Activated CD4-positive, alpha-beta T cell treated with anti-CD3 and anti-CD28 coated beads for 48 hours (primary cell): ENCODE measurements at regions not wholly inside any gene's neighbourhood (a gene's known extent, or its start where the extent isn't known, plus 50 kb on each side); places are given as distances from the start of the nearest gene placed in this dataset.

Experiments used
- DNase-seq: peaks from one replicate; pipeline ENCODE4 v3.0.0-alpha.2; 2020

DNA sequence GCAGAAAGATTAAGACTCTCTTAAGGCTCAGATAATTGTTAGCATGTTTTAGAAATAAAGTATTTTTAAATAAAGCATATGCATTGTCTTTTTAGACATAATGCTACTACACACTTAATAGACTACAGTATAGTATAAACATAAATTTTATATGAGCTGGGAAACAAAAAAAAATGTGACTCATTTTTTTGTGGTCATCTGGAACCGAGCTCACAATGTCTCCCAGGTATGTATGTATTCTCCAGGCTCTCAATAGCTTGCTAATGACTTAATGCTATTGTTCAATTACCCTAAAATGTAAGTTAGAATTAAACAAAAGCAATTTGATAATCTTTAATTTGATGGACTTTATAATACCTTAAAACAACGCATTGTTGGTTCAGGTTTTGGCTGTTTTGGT is 167.2 kb downstream of the NUP35 start:
- DNase-seq: no peak

DNA sequence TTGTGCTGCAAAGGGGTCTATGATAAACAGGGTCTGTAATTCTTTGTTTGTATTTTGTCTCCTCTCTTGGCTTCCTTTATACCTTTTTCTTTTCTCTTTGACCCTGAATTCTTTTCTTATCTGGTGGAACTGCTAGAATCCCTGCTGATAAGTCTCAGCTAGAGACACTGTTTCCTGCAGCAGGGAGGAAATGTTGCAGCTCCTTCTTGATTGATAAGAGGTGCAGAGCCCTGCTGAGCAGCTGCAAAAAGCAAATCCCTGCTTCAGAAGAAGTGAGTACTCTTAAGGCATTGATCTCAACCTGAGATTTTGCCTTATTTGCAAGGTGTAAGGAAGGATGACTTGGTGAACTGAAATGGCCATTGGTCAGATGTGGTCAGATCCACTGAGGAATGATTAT is 167.8 kb downstream of the NUP35 start:
- DNase-seq: no peak

DNA sequence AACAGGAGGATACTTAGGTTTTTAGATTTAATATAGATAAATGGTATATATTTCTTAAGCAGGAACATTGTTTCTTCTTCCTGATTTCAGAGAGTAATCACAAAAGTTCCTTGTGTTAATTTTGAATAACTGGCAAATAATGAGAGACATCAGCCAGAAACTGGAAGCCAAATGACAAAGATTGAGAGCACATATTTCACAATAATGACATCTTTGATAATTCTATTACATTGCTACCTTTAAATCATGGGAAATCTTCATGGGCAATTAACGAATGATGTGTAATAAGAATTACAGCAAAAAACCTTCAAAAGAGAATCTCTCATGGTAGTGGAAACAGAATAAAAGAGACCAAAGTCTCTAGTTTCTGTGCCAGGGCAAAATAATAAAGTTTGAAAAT is 215.1 kb downstream of the NUP35 start:
- DNase-seq: no peak

DNA sequence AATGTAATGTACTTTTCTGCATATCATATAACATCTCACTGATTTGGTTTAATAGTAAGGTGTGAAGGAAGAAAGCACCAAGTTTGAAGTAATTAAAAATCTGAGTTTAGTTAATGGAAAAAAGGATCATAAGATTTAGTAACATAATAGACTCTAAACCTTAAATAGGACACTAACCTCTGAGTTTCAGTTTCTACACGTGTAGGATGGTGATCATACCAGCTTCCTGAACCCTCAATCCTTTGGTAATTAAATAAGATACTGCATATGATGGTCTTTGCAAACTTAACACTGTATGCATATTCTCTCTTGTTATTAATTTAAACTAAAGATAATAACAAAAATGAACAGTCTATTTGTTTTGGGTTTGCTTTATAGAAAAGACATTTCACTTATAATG is 216.8 kb downstream of the NUP35 start:
- no peak for DNase-seq

DNA sequence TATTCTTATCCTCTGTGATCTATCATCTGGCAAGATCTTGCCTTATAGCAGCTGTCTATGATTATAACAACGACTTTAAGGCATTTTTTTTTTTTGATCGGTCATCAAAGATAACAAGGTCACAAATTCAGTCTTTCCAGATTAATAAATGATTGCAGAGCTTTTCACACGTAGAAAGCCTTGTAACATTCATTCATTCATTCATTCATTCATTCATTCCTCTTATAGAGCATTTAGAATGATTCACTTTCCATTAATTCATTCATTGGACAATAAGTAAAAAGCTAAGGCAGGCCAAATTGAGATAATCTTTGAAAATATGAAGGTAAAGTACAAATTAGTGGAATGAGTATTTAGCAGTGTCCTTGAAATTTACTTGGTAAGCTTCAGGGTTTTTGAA is 223.7 kb downstream of the NUP35 start:
- DNase-seq: no peak

DNA sequence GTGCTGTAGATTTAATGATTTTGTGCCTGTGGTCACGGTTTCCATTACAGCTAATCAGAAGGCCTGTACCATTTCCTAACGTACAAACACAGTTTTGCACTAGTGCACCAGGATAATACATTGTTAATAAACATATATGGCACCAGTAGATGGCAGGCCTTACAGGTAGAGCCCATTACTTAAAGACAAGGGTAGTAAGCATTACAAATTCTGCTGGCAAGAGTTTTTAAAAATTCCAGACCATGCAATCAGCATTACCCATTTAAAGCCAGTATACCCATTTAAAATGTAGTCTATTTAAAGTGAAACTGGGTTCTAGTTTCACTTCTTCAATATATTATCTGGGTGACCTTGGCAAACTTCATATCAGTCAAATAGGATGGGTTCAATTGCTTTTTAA is 224.2 kb downstream of the NUP35 start:
- DNase-seq: no peak

DNA sequence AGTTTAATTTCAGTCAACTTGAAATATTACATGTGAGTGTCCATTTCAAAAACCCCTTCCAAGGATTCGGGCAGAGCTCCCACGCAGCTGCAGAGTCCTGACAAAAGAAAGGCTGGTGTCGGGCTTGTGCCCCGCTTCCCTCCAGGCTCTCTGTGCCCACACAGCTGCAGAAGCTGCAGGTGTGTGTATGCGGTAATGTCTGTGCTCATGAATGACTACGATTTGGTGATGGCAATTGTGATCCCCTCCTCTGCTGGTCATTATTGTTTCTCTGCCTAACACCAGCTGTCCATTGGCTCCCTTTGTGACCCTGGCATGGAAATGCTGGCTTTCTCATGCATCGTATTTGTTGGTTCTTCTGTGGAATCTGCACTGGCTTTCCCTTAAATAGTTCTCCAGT is 224.8 kb downstream of the NUP35 start:
- no peak for DNase-seq

DNA sequence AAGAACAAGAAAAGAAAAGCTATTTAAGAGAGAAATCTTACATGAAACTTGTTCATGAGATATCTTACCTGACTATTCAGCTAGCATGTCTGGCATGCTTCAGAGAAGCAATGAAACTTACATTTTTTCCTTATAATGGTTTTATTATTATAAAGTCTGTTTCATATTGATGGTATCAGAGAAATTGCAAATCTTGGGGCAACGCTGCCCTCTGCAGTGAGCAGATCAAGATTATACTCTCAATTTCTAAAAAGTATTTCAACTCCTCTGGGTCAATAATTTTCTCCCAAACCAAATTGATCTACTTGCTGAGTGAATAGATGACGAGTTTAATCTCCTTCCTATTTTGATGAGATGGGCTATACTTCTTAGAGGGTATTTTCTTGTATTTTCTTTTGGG is 235.6 kb downstream of the NUP35 start:
- DNase-seq: peak; percentile 3

DNA sequence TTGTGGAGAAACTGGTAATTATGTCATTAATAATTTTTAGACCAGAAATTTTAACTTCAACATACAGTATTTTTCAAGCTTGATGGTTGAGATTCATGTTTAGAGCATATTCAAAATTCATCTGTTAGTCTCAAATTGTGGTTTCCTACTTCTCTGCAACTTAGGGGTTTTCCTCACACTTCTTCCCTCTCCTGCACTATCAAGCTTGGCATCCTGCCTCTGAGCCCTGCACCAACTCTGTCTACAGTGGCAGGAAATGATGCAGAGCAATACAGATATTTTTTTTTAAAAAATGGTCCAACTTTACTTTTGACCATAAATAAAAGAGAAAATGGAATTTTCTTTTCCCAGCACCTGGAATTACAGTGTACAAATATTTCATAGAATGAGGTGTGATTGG is 247.3 kb downstream of the NUP35 start:
- DNase-seq: no peak

DNA sequence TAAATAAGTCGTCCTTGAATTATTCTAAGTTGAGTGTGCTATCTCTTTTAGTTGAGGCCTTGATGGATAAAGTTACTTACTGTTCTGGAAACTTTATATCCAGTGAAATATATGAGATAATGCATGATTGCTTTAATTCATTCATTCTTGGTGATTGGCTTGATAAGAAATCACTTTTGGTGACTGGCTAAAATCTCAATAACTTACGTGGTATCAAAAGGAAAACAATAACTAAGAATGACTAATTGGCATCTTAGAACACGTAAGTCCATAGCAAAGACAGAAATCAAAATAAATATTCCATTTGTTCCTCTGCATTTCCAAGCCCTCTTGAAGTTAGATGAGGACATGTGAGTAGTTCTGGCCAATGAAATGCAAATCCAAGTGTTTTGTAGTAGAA is 251.6 kb downstream of the NUP35 start:
- no peak for DNase-seq

DNA sequence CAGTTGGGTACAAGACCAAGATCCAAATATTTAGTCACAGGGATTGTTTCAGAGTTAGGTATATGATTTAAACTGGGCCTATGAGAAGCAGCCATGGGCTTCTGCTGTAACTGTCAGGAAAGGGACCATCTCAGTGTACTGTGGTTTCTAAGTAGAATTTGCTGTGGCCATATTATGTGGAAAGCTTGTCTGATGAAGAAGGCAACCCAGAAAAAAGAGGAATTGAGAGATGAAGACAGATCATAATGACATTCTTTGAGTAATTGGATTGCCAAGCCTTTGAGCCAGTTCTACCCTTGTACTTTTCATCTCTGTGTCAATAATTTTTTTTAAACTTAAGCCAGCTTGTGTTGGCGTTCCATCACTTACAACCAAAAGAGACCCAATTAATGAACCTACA is 259.6 kb downstream of the NUP35 start:
- DNase-seq: no peak

DNA sequence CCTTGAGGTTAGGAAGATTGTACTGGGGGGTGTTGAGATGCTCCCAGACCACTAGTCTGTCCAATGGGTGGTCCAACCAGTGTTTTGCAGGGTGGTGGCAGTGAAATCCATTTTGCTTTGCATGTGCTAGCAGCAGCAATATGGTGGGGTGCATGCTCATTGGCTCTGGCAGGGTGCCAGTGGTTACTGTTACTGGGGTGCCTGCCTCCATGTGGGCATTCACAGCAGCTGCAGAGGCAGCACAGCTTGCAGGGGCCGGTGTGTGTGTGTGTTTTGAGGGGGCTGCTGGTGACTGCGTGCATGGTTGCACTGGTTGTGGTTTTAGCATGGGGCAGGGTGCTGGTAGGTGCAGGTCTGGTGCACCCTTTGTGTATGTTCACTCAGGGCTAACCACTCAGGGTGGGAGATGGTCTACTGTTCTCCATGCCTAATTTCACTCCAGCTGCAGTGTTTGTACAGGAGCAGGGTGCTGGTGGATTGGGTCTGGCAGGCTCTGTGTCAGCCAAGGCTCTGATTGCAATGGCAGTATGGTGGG is 265.4 kb downstream of the NUP35 start:
- DNase-seq: no peak

DNA sequence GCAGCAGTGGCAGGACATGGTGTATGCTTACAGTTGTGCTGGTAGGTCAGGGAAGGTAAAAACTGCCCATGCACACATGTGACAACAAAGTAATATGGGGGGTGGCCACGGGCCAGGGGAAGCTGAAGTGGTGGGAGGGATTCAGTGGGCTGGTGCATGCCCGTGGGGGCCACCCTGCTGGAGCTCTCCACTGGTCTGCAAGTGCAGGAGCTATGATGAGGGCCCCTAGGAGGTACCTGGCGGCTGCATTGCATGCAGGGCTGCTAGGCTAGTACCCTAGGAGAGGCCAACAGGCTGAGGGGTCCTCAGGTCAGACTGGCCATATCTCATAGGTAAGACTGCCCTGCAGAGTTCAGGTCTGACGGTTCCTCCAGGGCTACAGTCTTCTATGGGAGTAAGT is 265.9 kb downstream of the NUP35 start:
- DNase-seq: no peak

DNA sequence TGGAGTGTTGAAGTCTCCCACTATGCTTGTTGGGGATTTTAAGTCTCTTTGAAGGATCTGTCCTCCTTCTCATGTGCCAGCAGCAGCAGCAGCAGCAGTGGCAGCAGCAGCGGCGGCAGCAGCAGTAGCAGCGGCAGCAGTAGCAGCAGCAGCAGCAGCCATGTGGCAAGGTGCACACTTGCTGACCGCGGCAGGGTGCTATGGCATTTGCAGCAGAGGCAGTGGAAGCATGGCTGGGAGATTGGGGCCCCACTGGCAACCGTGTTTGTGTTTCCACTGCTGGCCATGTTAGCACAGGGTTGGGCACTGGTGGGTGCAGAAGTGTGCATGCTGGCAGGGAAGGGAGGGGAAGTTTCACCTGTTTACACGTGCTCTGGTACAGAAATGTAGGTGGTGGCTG is 280.1 kb downstream of the NUP35 start:
- no peak for DNase-seq

DNA sequence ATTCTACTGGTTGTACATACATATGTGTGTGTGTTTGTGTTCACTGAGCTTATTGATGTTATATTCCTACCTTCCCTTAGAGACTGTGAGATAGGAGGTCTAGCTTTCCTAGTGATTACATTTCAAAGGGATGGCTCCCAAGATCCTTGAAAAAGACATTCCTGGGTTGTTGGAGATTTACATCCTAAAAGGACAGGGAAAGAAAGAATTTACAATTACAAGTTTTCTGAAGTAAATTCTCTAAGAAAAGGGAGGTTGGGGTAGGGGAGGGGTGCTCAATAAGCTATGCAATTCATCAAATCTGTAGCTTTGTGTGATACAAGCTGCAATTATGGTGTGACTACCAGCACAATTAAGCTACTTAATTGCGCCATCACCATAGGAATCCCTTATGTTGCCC is 284.3 kb downstream of the NUP35 start:
- DNase-seq: no peak

DNA sequence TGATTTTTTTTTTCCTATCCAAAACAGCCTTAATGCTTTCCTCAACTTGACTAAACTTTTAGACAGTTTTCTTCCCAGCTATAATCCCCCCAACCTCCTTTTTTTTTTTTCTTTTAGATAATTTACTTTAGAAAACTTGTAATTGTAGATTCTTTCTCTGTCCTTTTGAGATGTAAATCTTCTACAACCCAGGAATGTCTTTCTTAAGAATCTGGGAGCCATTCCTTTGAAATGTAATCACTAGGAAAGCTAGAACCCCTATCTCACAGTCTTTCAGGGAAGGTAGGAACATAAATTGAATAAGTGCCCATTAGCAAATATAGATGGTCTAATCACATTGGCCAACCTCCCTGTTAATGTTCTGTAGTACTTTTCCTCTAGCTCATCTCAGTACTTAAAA is 285.4 kb downstream of the NUP35 start:
- no peak for DNase-seq

DNA sequence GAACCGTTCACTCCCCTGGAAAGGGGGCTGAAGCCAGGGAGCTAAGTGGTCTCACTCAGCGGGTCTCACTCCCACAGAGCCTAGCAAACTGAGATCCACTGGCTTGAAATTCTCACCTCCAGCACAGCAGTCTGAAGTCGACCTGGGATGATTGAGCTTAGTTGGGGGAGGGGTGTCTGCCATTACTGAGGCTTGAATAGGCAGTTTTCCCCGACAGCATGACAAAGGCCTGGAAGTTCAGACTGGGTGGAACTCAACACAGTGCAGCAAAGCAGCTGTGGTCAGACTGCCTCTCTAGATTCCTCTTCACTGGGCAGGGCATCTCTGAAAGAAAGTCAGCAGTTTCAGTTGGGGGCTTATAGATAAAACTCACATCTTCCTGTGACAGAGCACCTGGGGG is 292.5 kb downstream of the NUP35 start:
- DNase-seq: no peak

DNA sequence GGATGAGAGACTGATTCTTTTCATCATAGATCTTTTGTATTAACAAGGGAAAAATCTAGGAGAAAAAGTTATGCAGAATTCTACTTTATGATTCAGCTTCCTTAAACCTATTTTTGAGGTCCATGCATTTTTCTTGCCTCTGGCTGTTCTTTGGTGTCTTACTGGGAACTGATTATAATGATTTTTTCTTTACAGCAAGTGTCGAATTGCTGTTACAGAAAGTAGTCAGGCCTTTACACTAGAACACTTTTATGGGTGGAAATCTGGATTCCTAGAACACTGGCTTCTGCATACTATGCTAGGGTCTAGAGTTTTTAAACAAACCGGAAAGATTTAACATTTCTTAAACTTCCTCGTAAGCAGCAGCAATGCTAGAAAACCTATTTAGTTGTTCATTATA is 302.6 kb downstream of the NUP35 start:
- DNase-seq: no peak

DNA sequence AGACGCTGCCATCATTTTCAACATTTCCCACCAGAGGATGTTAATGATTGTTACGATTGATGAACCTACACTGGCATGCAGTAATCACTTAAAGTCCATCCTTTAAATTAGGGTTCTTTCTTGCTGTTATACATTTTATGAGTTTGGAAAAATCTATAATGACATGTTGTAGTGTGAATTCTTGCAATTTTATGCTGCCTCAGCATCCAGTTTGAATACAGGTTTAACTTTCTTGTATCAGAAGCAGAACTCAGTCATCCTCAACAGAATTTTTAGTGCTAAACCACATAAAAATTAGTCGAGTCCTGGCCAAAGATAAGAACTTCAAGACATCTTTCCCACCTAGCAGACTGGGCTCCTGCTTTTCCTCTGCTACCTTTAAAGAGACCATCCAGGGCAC is 303.3 kb downstream of the NUP35 start:
- no peak for DNase-seq

DNA sequence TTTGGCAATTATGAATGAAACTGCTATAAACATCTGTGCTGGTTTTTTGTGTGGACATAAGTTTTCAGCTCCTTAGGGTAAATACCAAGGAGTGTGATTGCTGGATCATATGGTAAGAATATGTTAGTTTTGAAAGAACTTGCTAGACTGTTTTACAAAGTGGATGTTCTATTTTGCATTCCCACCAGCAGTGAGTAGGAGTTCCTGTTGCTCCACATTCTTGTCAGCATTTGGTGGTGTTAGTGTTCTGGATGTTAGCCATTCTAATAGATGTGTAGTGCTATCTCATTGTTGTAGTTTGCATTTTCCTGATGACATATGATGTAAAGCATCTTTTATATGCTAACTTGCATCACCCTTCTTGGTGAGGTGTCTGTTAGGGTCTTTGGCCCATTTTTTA is 304.6 kb downstream of the NUP35 start:
- no peak for DNase-seq

DNA sequence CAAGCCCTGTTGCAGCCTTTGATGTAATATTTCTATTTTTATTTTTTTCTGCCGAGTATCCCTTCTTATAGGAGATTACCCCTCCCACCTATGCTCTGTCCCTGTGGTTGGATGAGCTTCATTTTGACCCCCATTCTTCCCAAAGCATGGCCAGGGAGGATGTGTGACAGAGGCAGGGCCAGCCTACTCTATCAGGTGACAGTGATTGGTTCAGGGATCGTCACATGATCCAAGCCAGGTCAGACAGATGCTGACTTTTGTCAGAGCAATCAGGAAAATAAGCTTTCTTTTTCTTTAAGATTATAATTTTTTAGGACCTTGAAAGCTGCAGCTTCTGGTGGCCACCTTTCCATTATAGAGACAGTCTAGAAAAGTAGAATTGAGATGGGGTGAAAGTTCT is 314.3 kb downstream of the NUP35 start:
- DNase-seq: no peak

DNA sequence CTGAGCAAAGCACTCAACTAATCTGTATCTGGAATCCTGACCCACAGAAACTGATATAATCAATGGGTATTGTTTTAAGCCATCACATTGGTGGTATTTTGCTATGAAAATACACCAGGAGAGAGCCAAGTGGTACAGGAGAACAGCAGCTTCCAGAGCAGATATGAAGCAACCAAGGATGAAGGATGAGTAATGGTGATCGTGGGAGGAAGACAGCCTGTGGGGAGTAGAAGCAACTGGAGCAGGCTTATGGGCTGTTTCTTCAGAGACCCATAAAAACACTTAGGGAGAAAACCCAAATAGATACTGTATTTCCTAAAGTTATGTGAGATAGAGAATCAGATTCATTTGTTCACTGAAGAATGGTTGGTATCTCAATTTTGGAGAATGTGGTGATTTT is 330.8 kb downstream of the NUP35 start:
- no peak for DNase-seq

DNA sequence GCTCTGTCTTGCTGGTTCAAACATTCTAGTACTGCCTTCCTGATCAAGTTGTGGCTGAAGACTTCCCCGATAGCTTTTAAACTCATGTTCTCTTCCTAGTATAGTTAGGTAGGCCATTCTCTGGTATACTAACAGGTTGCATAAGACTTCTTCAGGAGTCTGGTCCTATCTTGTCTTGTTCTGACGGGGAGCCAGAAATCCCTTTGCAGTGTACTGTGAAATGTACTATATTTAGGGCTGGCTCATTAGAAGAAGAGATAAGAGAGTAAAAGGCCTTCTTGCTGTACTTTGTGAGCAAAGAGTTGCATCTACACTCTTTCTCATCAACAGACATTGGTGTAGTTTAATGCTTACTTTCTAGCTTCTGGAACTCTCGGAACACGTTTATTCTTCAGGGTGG is 331.9 kb downstream of the NUP35 start:
- no peak for DNase-seq

DNA sequence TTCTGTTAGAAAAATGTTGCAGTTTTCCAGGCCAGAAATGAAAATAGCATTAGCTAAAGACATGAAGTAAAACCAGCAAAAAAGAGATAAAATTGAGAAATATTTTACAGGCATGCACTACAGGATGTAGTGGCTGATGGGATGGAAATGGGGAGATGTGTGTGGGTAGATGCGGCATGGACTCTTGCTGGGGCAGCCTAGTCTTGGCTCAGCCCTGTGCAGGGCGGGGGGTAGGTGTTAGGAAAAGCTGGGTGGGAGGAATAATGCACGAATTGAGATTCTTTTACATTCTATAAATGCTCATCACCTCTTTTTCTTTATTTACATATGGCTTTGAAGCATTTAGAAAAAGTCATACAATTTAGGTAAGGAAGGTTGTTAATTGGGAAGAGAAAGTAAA is 334.2 kb downstream of the NUP35 start:
- no peak for DNase-seq

DNA sequence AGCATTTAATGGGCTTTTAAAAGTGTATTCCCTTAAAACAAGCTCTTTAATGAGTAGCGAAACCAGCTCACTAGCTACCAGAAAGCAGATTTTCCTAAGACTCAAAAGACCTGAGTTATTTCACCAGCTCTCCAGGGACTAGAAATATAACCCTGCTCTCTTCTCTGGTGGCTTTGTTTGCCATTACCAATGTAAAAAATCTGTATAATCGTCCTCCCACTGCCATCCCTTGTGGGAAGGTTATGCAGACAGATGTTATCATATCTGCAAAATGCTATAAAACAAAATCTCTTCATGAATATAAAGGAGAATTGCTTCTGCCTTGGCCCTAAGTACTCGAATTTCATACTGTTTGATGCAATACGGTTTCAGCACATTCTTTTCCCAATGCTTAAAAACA is 335.2 kb downstream of the NUP35 start:
- DNase-seq: no peak

DNA sequence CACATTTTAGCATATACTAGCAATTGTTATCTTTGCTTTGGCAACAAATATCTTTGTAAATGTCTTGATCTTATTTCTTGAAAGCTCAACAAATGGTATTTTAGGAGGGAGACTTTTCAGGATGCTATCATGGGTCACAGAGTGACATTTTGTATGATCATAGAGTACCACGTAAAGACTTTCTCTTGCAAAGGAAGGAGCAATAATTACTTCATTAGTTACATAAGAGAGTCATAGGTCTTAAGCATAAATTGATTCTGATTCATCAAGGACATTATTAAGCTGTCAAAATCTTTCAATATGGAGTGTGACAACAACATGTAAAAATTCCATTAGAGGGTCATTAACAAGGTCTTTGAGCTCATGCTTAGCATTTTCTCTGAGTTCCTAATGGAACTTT is 339.6 kb downstream of the NUP35 start:
- DNase-seq: no peak
